Loucy (cell line): ENCODE measurements at regions not wholly inside any gene's neighbourhood (a gene's known extent, or its start where the extent isn't known, plus 50 kb on each side); places are given as distances from the start of the nearest gene placed in this dataset.

ENCODE experiments used
- H2AFZ ChIP-seq: fragments of 200-600 bp; sonication (generic); 2 replicates; pipeline ENCODE4 v1.6.0; 2016; ENCODE audit warnings: antibody characterized with exemption, mild to moderate bottlenecking, low read length, moderate library complexity
- H3F3A ChIP-seq: fragments of 200-600 bp; 2 replicates; pipeline ENCODE4 v1.6.0; 2016; ENCODE audit warnings: antibody characterized with exemption, low read depth, mild to moderate bottlenecking
- H3K27me3 ChIP-seq: fragments of 200-600 bp; sonication (generic); 2 replicates; pipeline ENCODE4 v1.6.1; 2014; ENCODE audit warnings: low read length, mild to moderate bottlenecking; ENCODE audit not compliant: insufficient read depth, poor library complexity, severe bottlenecking
- H3K36me3 ChIP-seq: fragments of 200-600 bp; sonication (generic); 2 replicates; pipeline ENCODE4 v1.6.1; 2016; ENCODE audit warnings: low read length; ENCODE audit not compliant: insufficient read depth
- H3K4me1 ChIP-seq: fragments of 200-600 bp; sonication (generic); 2 replicates; pipeline ENCODE4 v1.5.1; 2014; ENCODE audit warnings: low read length, mild to moderate bottlenecking; ENCODE audit not compliant: insufficient read depth, poor library complexity, severe bottlenecking
- H3K4me2 ChIP-seq: fragments of 200-600 bp; sonication (generic); 2 replicates; pipeline ENCODE4 v1.6.0; 2014; ENCODE audit warnings: antibody characterized with exemption, low read length, low read depth, mild to moderate bottlenecking; ENCODE audit not compliant: poor library complexity, severe bottlenecking
- H3K4me3 ChIP-seq: fragments of 200-600 bp; sonication (generic); 2 replicates; pipeline ENCODE4 v1.5.1; 2014; ENCODE audit warnings: low read length, mild to moderate bottlenecking, mixed read lengths; ENCODE audit not compliant: poor library complexity, severe bottlenecking
- H3K79me2 ChIP-seq: fragments of 200-600 bp; sonication (generic); 2 replicates; pipeline ENCODE4 v1.6.1; 2014; ENCODE audit warnings: low read length; ENCODE audit not compliant: insufficient read depth
- H3K9ac ChIP-seq: fragments of 200-600 bp; sonication (generic); 2 replicates; pipeline ENCODE4 v1.6.0; 2014; ENCODE audit warnings: mild to moderate bottlenecking, low read depth, low read length, moderate library complexity; ENCODE audit not compliant: poor library complexity, severe bottlenecking
- H3K9me2 ChIP-seq: fragments of 200-600 bp; sonication (generic); replicated peaks from 2 replicates; pipeline ENCODE4 v1.6.1; 2016; ENCODE audit warnings: low read depth, low read length, mixed read lengths
- H3K9me3 ChIP-seq: fragments of 200-600 bp; sonication (generic); 2 replicates; pipeline ENCODE4 v1.6.1; 2014; ENCODE audit warnings: mild to moderate bottlenecking, antibody characterized with exemption, low read length, low read depth; ENCODE audit not compliant: insufficient read depth
- H4K20me1 ChIP-seq: fragments of 200-600 bp; sonication (generic); 2 replicates; pipeline ENCODE4 v1.6.0; 2014; ENCODE audit warnings: antibody characterized with exemption, low read length, mild to moderate bottlenecking; ENCODE audit not compliant: insufficient read depth, poor library complexity, severe bottlenecking
- EZH2phosphoT487 ChIP-seq: fragments of 200-600 bp; IDR thresholded peaks from 2 replicates; pipeline ENCODE4 v1.6.1; 2018; ENCODE audit warnings: antibody characterized with exemption, mild to moderate bottlenecking, moderate library complexity, borderline replicate concordance
- TF ChIP-seq, protein P1 (sequence below): fragments of 200-600 bp; sonication (generic); conservative IDR thresholded peaks from 2 replicates; pipeline ENCODE4 v1.5.1; 2014; ENCODE audit warnings: mild to moderate bottlenecking, antibody characterized with exemption, low read length

- H3K4me1 ChIP-seq = no peaks in the 10 kb centered on the region
Observed at GRCh38 chr10:112871021-112871420, 79.0 kb upstream of the TCF7L2 start.

DNA sequence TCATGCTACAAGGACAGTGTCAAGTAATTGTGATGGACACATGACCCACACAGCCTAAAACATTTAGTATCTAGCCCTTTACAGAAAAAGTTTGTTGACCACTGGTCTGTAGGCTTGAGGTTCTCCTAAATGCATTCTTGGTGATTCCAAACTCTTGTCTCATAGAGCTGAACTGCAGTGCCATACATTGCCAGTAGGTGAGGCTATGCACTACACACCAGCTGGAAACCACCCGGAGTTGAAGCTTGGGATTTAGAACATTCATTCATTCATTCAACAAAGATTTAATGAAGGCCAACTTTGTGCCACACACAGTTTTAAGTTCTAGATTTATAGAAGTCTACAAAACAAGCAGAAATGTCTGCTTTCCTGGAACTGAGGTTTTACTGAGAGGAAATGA lies 77.3 kb upstream of the TCF7L2 start:
- Histone ChIP-seq H3K9me2 (no peaks in the 10 kb centered on the region), H3K9me3 (no peaks in the 10 kb centered on the region), H3K27me3 (no peaks in the 10 kb centered on the region), H3K4me2 (no peak overlapping the region), H3F3A (no peaks in the 10 kb centered on the region), H3K4me3 (no peak overlapping the region), H3K36me3 (no peaks in the 10 kb centered on the region), H4K20me1 (no peaks in the 10 kb centered on the region), H3K79me2 (no peaks in the 10 kb centered on the region), H2AFZ (no peak overlapping the region), H3K4me1 (no peaks in the 10 kb centered on the region), H3K9ac (no peak overlapping the region)
- TF ChIP-seq, protein P1, sequence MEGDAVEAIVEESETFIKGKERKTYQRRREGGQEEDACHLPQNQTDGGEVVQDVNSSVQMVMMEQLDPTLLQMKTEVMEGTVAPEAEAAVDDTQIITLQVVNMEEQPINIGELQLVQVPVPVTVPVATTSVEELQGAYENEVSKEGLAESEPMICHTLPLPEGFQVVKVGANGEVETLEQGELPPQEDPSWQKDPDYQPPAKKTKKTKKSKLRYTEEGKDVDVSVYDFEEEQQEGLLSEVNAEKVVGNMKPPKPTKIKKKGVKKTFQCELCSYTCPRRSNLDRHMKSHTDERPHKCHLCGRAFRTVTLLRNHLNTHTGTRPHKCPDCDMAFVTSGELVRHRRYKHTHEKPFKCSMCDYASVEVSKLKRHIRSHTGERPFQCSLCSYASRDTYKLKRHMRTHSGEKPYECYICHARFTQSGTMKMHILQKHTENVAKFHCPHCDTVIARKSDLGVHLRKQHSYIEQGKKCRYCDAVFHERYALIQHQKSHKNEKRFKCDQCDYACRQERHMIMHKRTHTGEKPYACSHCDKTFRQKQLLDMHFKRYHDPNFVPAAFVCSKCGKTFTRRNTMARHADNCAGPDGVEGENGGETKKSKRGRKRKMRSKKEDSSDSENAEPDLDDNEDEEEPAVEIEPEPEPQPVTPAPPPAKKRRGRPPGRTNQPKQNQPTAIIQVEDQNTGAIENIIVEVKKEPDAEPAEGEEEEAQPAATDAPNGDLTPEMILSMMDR = peak; percentile 52
- TF ChIP-seq EZH2phosphoT487 = no peak

More at GRCh38 chr10:112871021-112871420, 79.0 kb upstream of the TCF7L2 start:
- H3K4me2 ChIP-seq = no peak overlapping the region
- H2AFZ ChIP-seq = no peak overlapping the region
- H3F3A ChIP-seq = no peaks in the 10 kb centered on the region
- H3K27me3 ChIP-seq = no peaks in the 10 kb centered on the region
- H3K79me2 ChIP-seq = no peaks in the 10 kb centered on the region
- no peaks in the 10 kb centered on the region for H3K9me2 ChIP-seq
- TF ChIP-seq EZH2phosphoT487 = no peak
- TF ChIP-seq, protein P1 = no peak
- H3K9me3 ChIP-seq = no peaks in the 10 kb centered on the region
- H3K9ac ChIP-seq = no peak overlapping the region
- H3K4me3 ChIP-seq = no peak overlapping the region
- no peaks in the 10 kb centered on the region for H4K20me1 ChIP-seq
- no peaks in the 10 kb centered on the region for H3K36me3 ChIP-seq

GRCh38 chr10:112873541-112873940 lies 76.5 kb upstream of the TCF7L2 start:
- TF ChIP-seq, protein P1 = no peak
- TF ChIP-seq EZH2phosphoT487 = no peak
- no peak overlapping the region for H3K4me2 ChIP-seq

More at GRCh38 chr10:112873541-112873940, 76.5 kb upstream of the TCF7L2 start:
- H3K36me3 ChIP-seq = no peaks in the 10 kb centered on the region
- no peak overlapping the region for H3K9ac ChIP-seq
- no peaks in the 10 kb centered on the region for H3K9me3 ChIP-seq
- H3K9me2 ChIP-seq = no peaks in the 10 kb centered on the region
- H2AFZ ChIP-seq = no peak overlapping the region
- no peak overlapping the region for H3K4me3 ChIP-seq
- no peaks in the 10 kb centered on the region for H4K20me1 ChIP-seq
- no peaks in the 10 kb centered on the region for H3K79me2 ChIP-seq
- H3K27me3 ChIP-seq = no peaks in the 10 kb centered on the region
- no peaks in the 10 kb centered on the region for H3K4me1 ChIP-seq
- no peaks in the 10 kb centered on the region for H3F3A ChIP-seq
